Large intestine (tissue), 3 donors: ENCODE measurements at regions not wholly inside any gene's neighbourhood (a gene's known extent, or its start where the extent isn't known, plus 50 kb on each side); places are given as distances from the start of the nearest gene placed in this dataset.
"Not testable (repeated sequence)": the region's sequence is repeated elsewhere in the genome, so short reads cannot be mapped to it uniquely, and the experiment has no call there.

Experiments
- DNase-seq, 2 donors: peaks; one replicate each; pipeline versions ENCODE4 v3.0.0 to v3.0.0-alpha.2; 2013
- H3K27ac ChIP-seq: one replicate; pipeline ENCODE4 v1.5.1; 2013; ENCODE audit warnings: low read length
- H3K27me3 ChIP-seq: 2 replicates; pipeline ENCODE4 v1.6.1; 2013; ENCODE audit warnings: low read length; ENCODE audit not compliant: control insufficient read depth, insufficient read depth
- H3K36me3 ChIP-seq: 2 replicates; pipeline ENCODE4 v1.6.1; 2013; ENCODE audit warnings: low read length; ENCODE audit not compliant: control insufficient read depth, insufficient read depth
- H3K4me1 ChIP-seq: one replicate; pipeline ENCODE4 v1.6.1; 2013; ENCODE audit warnings: low read length; ENCODE audit not compliant: control insufficient read depth, insufficient read depth
- H3K4me3 ChIP-seq: one replicate; pipeline ENCODE4 v1.5.1; 2013; ENCODE audit warnings: low read length
- H3K9me3 ChIP-seq: one replicate; pipeline ENCODE4 v1.6.1; 2013; ENCODE audit warnings: mild to moderate bottlenecking, low read depth, low read length, moderate library complexity; ENCODE audit not compliant: control insufficient read depth
- WGBS: methylation state at CpG from one replicate; pipeline ENCODE4 v1.1.5; 2013; ENCODE audit warnings: low lambda C conversion rate; ENCODE audit not compliant: insufficient coverage; 5-methylcytosine and 5-hydroxymethylcytosine counted together

- Histone ChIP-seq H3K9me3 (no peaks in the 10 kb centered on the region), H3K27me3 (no peaks in the 10 kb centered on the region), H3K27ac (no peak overlapping the region), H3K4me3 (no peak overlapping the region), H3K4me1 (peaks cover 6% of the 10 kb centered on the region), H3K36me3 (no peaks in the 10 kb centered on the region)
- no peak for DNase-seq
- no CpG with 5 or more reads among the region's 3 CpGs for WGBS
Measured at GRCh38 chr13:44308352-44308751, 65.3 kb upstream of the SERP2 start.

- Histone ChIP-seq H3K4me1 (peaks cover 6% of the 10 kb centered on the region), H3K4me3 (no peak overlapping the region), H3K27me3 (no peaks in the 10 kb centered on the region), H3K36me3 (no peaks in the 10 kb centered on the region), H3K27ac (no peak overlapping the region), H3K9me3 (no peaks in the 10 kb centered on the region)
- WGBS: 92% methylated on average over 2 of the region's 15 CpGs
- DNase-seq: no peak
Measured at GRCh38 chr13:44309794-44310757, 63.5 kb upstream of the SERP2 start.

- no peak overlapping the region for H3K4me3 ChIP-seq
- no peak overlapping the region for H3K27ac ChIP-seq
- no peaks in the 10 kb centered on the region for H3K9me3 ChIP-seq
- H3K27me3 ChIP-seq: no peaks in the 10 kb centered on the region
- no peak for DNase-seq
- 80% methylated on average over 1 of the region's 8 CpGs for WGBS
- H3K4me1 ChIP-seq: peaks cover 6% of the 10 kb centered on the region
- no peaks in the 10 kb centered on the region for H3K36me3 ChIP-seq
Measured at GRCh38 chr13:44311011-44311780, 62.4 kb upstream of the SERP2 start.

- DNase-seq: no peak
- no peak overlapping the region for H3K4me3 ChIP-seq
Measured at GRCh38 chr13:44312131-44312530, 61.5 kb upstream of the SERP2 start.

GRCh38 chr13:44312834-44313551 is 60.6 kb upstream of the SERP2 start:
- Histone ChIP-seq H3K9me3 (no peaks in the 10 kb centered on the region), H3K36me3 (no peaks in the 10 kb centered on the region), H3K27ac (no peak overlapping the region), H3K4me1 (no peaks in the 10 kb centered on the region), H3K27me3 (no peaks in the 10 kb centered on the region), H3K4me3 (no peak overlapping the region)
- DNase-seq: no peak
- 100% methylated on average over 1 of the region's 2 CpGs for WGBS

More at GRCh38 chr13:44312131-44312530, 61.5 kb upstream of the SERP2 start:
- Histone ChIP-seq H3K9me3 (no peaks in the 10 kb centered on the region), H3K36me3 (no peaks in the 10 kb centered on the region), H3K27ac (no peak overlapping the region), H3K4me1 (no peaks in the 10 kb centered on the region), H3K27me3 (no peaks in the 10 kb centered on the region)
- no CpG with 5 or more reads among the region's 3 CpGs for WGBS

- H3K36me3 ChIP-seq: no peaks in the 10 kb centered on the region
- no peak overlapping the region for H3K27ac ChIP-seq
- no peak overlapping the region for H3K4me3 ChIP-seq
- WGBS: no CpG with 5 or more reads among the region's 2 CpGs
- no peaks in the 10 kb centered on the region for H3K27me3 ChIP-seq
- H3K4me1 ChIP-seq: no peaks in the 10 kb centered on the region
- DNase-seq: no peak
- H3K9me3 ChIP-seq: no peaks in the 10 kb centered on the region
Measured at GRCh38 chr13:44313674-44314073, 60.0 kb upstream of the SERP2 start.

GRCh38 chr13:44314160-44314559 is 59.5 kb upstream of the SERP2 start:
- H3K4me3 ChIP-seq, H3K27me3 ChIP-seq: not testable (repeated sequence)
- 90% methylated on average over 3 of the region's 4 CpGs for WGBS

GRCh38 chr13:44317752-44318151 is 55.9 kb upstream of the SERP2 start:
- DNase-seq: no peak
- H3K27ac ChIP-seq: no peak overlapping the region
- H3K27me3 ChIP-seq: no peaks in the 10 kb centered on the region
- H3K36me3 ChIP-seq: no peaks in the 10 kb centered on the region
- WGBS: no CpG with 5 or more reads among the region's 5 CpGs
- H3K9me3 ChIP-seq: no peaks in the 10 kb centered on the region
- no peak overlapping the region for H3K4me3 ChIP-seq
- no peaks in the 10 kb centered on the region for H3K4me1 ChIP-seq

More at GRCh38 chr13:44314160-44314559, 59.5 kb upstream of the SERP2 start:
- H3K9me3 ChIP-seq, H3K4me1 ChIP-seq, H3K36me3 ChIP-seq, H3K27ac ChIP-seq, DNase-seq: not testable (repeated sequence)

GRCh38 chr13:44318161-44318560 is 55.5 kb upstream of the SERP2 start:
- H3K9me3 ChIP-seq: no peaks in the 10 kb centered on the region
- no peaks in the 10 kb centered on the region for H3K36me3 ChIP-seq
- no peaks in the 10 kb centered on the region for H3K27me3 ChIP-seq
- WGBS: 80% methylated on average over 1 of the region's 3 CpGs
- no peak overlapping the region for H3K4me3 ChIP-seq
- H3K4me1 ChIP-seq: no peaks in the 10 kb centered on the region
- H3K27ac ChIP-seq: no peak overlapping the region
- DNase-seq: no peak

GRCh38 chr13:44320611-44321010 is 53.0 kb upstream of the SERP2 start:
- H3K4me3 ChIP-seq: no peak overlapping the region
- H3K36me3 ChIP-seq: no peaks in the 10 kb centered on the region
- H3K4me1 ChIP-seq: no peaks in the 10 kb centered on the region
- DNase-seq: no peak
- H3K27ac ChIP-seq: no peak overlapping the region
- no peaks in the 10 kb centered on the region for H3K9me3 ChIP-seq
- no peaks in the 10 kb centered on the region for H3K27me3 ChIP-seq
